ENCODE measurements at regions not wholly inside any gene's neighbourhood (a gene's known extent, or its start where the extent isn't known, plus 50 kb on each side); places are given as distances from the start of the nearest gene placed in this dataset.

- H3K4me3 Mint-ChIP-seq, result no peak overlapping the region
Observed at GRCh38 chr5:61596265-61596664, 264.2 kb downstream of the ZSWIM6 start.

GRCh38 chr5:61597684-61598083, 265.6 kb downstream of the ZSWIM6 start:
- Mint-ChIP-seq H3K4me3 (no peak overlapping the region), H3K36me3 (no peaks in the 10 kb centered on the region), H3K27me3 (peaks cover 0 to 6% (median 0%) of the 10 kb centered on the region in 3 donors), H3K27ac (no peak overlapping the region), H3K9me3 (no peaks in the 10 kb centered on the region), H3K4me1 (peaks cover 0 to 4% (median 0%) of the 10 kb centered on the region in 3 donors)
- DNase-seq (no peak), ATAC-seq (ENCODE audit: low read depth in 2 of 2) (no peak)

More at GRCh38 chr5:61596265-61596664, 264.2 kb downstream of the ZSWIM6 start:
- no peaks in the 10 kb centered on the region for H3K36me3 Mint-ChIP-seq
- no peak overlapping the region for H3K27ac Mint-ChIP-seq
- DNase-seq (no peak), ATAC-seq (ENCODE audit: low read depth in 2 of 2) (no peak)
- no peaks in the 10 kb centered on the region for H3K9me3 Mint-ChIP-seq
- peaks cover 0 to 6% (median 0%) of the 10 kb centered on the region in 3 donors for H3K27me3 Mint-ChIP-seq
- H3K4me1 Mint-ChIP-seq, result peaks cover 0 to 4% (median 0%) of the 10 kb centered on the region in 3 donors

GRCh38 chr5:61598126-61598525, 266.1 kb downstream of the ZSWIM6 start:
- Mint-ChIP-seq H3K4me1 (peaks cover 0 to 4% (median 0%) of the 10 kb centered on the region in 3 donors), H3K4me3 (no peak overlapping the region), H3K27me3 (peaks cover 0 to 8% (median 0%) of the 10 kb centered on the region in 3 donors), H3K36me3 (no peaks in the 10 kb centered on the region), H3K27ac (no peak overlapping the region), H3K9me3 (no peaks in the 10 kb centered on the region)
- DNase-seq (no peak), ATAC-seq (ENCODE audit: low read depth in 2 of 2) (no peak)

GRCh38 chr5:61599370-61600122, 267.5 kb downstream of the ZSWIM6 start:
- no peaks in the 10 kb centered on the region for H3K36me3 Mint-ChIP-seq
- peak overlapping the region in 1 of 8 donors; percentile 4 for H3K4me3 Mint-ChIP-seq
- ATAC-seq (ENCODE audit: low read depth in 2 of 2) (no peak), DNase-seq (no peak)
- peaks cover 0 to 4% (median 0%) of the 10 kb centered on the region in 3 donors for H3K4me1 Mint-ChIP-seq
- no peak overlapping the region for H3K27ac Mint-ChIP-seq
- H3K27me3 Mint-ChIP-seq, result peaks cover 0 to 11% (median 0%) of the 10 kb centered on the region in 3 donors
- H3K9me3 Mint-ChIP-seq, result no peaks in the 10 kb centered on the region

- Mint-ChIP-seq H3K4me1 (peaks cover 0 to 4% (median 0%) of the 10 kb centered on the region in 3 donors), H3K27me3 (peaks cover 0 to 11% (median 0%) of the 10 kb centered on the region in 3 donors), H3K27ac (peak overlapping the region in 1 of 6 donors; percentile 29), H3K36me3 (no peaks in the 10 kb centered on the region), H3K4me3 (no peak overlapping the region), H3K9me3 (no peaks in the 10 kb centered on the region)
- ATAC-seq (ENCODE audit: low read depth in 2 of 2) (no peak), DNase-seq (no peak)
Observed at GRCh38 chr5:61600123-61600444, 268.0 kb downstream of the ZSWIM6 start.

- Mint-ChIP-seq H3K27ac (no peak overlapping the region), H3K27me3 (peaks cover 0 to 11% (median 0%) of the 10 kb centered on the region in 3 donors), H3K9me3 (no peaks in the 10 kb centered on the region), H3K4me1 (peaks cover 0 to 4% (median 0%) of the 10 kb centered on the region in 3 donors), H3K36me3 (no peaks in the 10 kb centered on the region), H3K4me3 (no peak overlapping the region)
- no peak for ATAC-seq (ENCODE audit: low read depth in 2 of 2)
- no peak for DNase-seq
Observed at GRCh38 chr5:61600945-61601511, 269.0 kb downstream of the ZSWIM6 start.

GRCh38 chr5:61603211-61603908, 271.3 kb downstream of the ZSWIM6 start:
- H3K27ac Mint-ChIP-seq, result no peak overlapping the region
- H3K4me3 Mint-ChIP-seq, result no peak overlapping the region
- peaks cover 5 to 11% (median 5%) of the 10 kb centered on the region in 3 donors for H3K27me3 Mint-ChIP-seq
- DNase-seq (no peak), ATAC-seq (ENCODE audit: low read depth in 2 of 2) (no peak)
- peaks cover 0 to 4% (median 0%) of the 10 kb centered on the region in 3 donors for H3K4me1 Mint-ChIP-seq
- no peaks in the 10 kb centered on the region for H3K9me3 Mint-ChIP-seq
- H3K36me3 Mint-ChIP-seq, result no peaks in the 10 kb centered on the region

- ATAC-seq (ENCODE audit: low read depth in 2 of 2) (no peak), DNase-seq (no peak)
- H3K4me3 Mint-ChIP-seq, result no peak overlapping the region
- H3K27ac Mint-ChIP-seq, result no peak overlapping the region
- no peaks in the 10 kb centered on the region for H3K36me3 Mint-ChIP-seq
- H3K27me3 Mint-ChIP-seq, result peaks cover 5 to 11% (median 5%) of the 10 kb centered on the region in 3 donors
- H3K9me3 Mint-ChIP-seq, result no peaks in the 10 kb centered on the region
- H3K4me1 Mint-ChIP-seq, result peaks cover 0 to 2% (median 0%) of the 10 kb centered on the region in 3 donors
Observed at GRCh38 chr5:61604076-61605025, 272.3 kb downstream of the ZSWIM6 start.

GRCh38 chr5:61609840-61610677, 278.0 kb downstream of the ZSWIM6 start:
- Mint-ChIP-seq H3K4me3 (no peak overlapping the region), H3K27me3 (peaks cover 5 to 8% (median 5%) of the 10 kb centered on the region in 3 donors), H3K9me3 (no peaks in the 10 kb centered on the region), H3K4me1 (no peaks in the 10 kb centered on the region), H3K36me3 (no peaks in the 10 kb centered on the region), H3K27ac (peak overlapping the region in 1 of 6 donors; percentile 2)
- DNase-seq (no peak), ATAC-seq (ENCODE audit: low read depth in 2 of 2) (no peak)

GRCh38 chr5:61610678-61611024, 278.6 kb downstream of the ZSWIM6 start:
- peaks cover 5 to 8% (median 5%) of the 10 kb centered on the region in 3 donors for H3K27me3 Mint-ChIP-seq
- no peak overlapping the region for H3K4me3 Mint-ChIP-seq
- no peaks in the 10 kb centered on the region for H3K4me1 Mint-ChIP-seq
- no peaks in the 10 kb centered on the region for H3K36me3 Mint-ChIP-seq
- no peaks in the 10 kb centered on the region for H3K9me3 Mint-ChIP-seq
- peak overlapping the region in 1 of 6 donors; percentile 2 for H3K27ac Mint-ChIP-seq
- ATAC-seq (ENCODE audit: low read depth in 2 of 2) (no peak), DNase-seq (no peak)

GRCh38 chr5:61612431-61612830, 280.4 kb downstream of the ZSWIM6 start:
- DNase-seq, result no peak
- Mint-ChIP-seq H3K27ac (no peak overlapping the region), H3K9me3 (no peaks in the 10 kb centered on the region), H3K27me3 (peaks cover 0 to 8% (median 0%) of the 10 kb centered on the region in 3 donors), H3K4me3 (no peak overlapping the region), H3K4me1 (no peaks in the 10 kb centered on the region), H3K36me3 (no peaks in the 10 kb centered on the region)
- no peak for ATAC-seq (ENCODE audit: low read depth in 2 of 2)

GRCh38 chr5:61613679-61614078, 281.6 kb downstream of the ZSWIM6 start:
- Mint-ChIP-seq H3K4me1 (peaks cover 3 to 7% (median 6%) of the 10 kb centered on the region in 3 donors), H3K9me3 (no peaks in the 10 kb centered on the region), H3K27me3 (peaks cover 0 to 8% (median 0%) of the 10 kb centered on the region in 3 donors), H3K4me3 (no peak overlapping the region), H3K27ac (no peak overlapping the region), H3K36me3 (no peaks in the 10 kb centered on the region)
- DNase-seq, result no peak
- no peak for ATAC-seq (ENCODE audit: low read depth in 2 of 2)

All from naive B cell (primary cell).